DND-41 (cell line): ENCODE measurements at regions not wholly inside any gene's neighbourhood (a gene's known extent, or its start where the extent isn't known, plus 50 kb on each side); places are given as distances from the start of the nearest gene placed in this dataset.

Source experiments
- ATAC-seq: fragments of 200-7000 bp; cut with Tn5 transposase; 3 replicates; pipeline ENCODE4 v1.9.1; 2021; ENCODE audit warnings: low read depth; ENCODE audit not compliant: insufficient read depth
- DNase-seq: peaks from one replicate; pipeline ENCODE4 v3.0.0-alpha.2; 2020
- H2AFZ ChIP-seq: 2 replicates; pipeline ENCODE4 v1.6.0; 2012; ENCODE audit warnings: low read depth, low read length
- H3K27ac ChIP-seq: 2 replicates; pipeline ENCODE4 v1.5.1; 2012; ENCODE audit warnings: low read length, inconsistent platforms
- H3K27me3 ChIP-seq: fragments of 200-600 bp; sonication (generic); 2 replicates; pipeline ENCODE4 v1.6.0; 2012; ENCODE audit warnings: low read length, mild to moderate bottlenecking, inconsistent platforms; ENCODE audit not compliant: insufficient read depth, poor library complexity
- H3K36me3 ChIP-seq: 2 replicates; pipeline ENCODE4 v1.5.1; 2012; ENCODE audit warnings: low read length, inconsistent platforms; ENCODE audit not compliant: insufficient read depth
- H3K4me1 ChIP-seq: 2 replicates; pipeline ENCODE4 v1.5.1; 2012; ENCODE audit warnings: mild to moderate bottlenecking, low read length; ENCODE audit not compliant: insufficient read depth
- H3K4me2 ChIP-seq: 2 replicates; pipeline ENCODE4 v1.6.0; 2012; ENCODE audit warnings: mild to moderate bottlenecking, moderate library complexity, low read length, inconsistent platforms; ENCODE audit not compliant: insufficient read depth
- H3K4me3 ChIP-seq, 2 experiments: fragments of 200-600 bp in 1 of 2; shearing (Covaris generic) in 1 of 2; 2 replicates each; pipeline ENCODE4 v1.5.1; 2012 to 2016; ENCODE audit warnings: inconsistent platforms in 2 of 2, low read length in 2 of 2, mild to moderate bottlenecking in 2 of 2, low read depth in 1 of 2, moderate library complexity in 1 of 2
- H3K79me2 ChIP-seq: 2 replicates; pipeline ENCODE4 v1.6.0; 2012; ENCODE audit warnings: low read length, inconsistent platforms; ENCODE audit not compliant: insufficient read depth
- H3K9ac ChIP-seq: 2 replicates; pipeline ENCODE4 v1.6.0; 2012; ENCODE audit warnings: low read depth, mild to moderate bottlenecking, inconsistent platforms, low read length, moderate library complexity
- H3K9me3 ChIP-seq: 2 replicates; pipeline ENCODE4 v1.5.1; 2012; ENCODE audit warnings: low read length, moderate library complexity, mild to moderate bottlenecking, inconsistent platforms; ENCODE audit not compliant: insufficient read depth, severe bottlenecking
- H4K20me1 ChIP-seq: 2 replicates; pipeline ENCODE4 v1.6.0; 2012; ENCODE audit warnings: low read length; ENCODE audit not compliant: insufficient read depth
- CTCF ChIP-seq: IDR thresholded peaks from 2 replicates; pipeline ENCODE4 v1.5.1; 2012; ENCODE audit warnings: borderline replicate concordance, low read length, moderate library complexity, mild to moderate bottlenecking; ENCODE audit not compliant: poor library complexity, severe bottlenecking; ENCODE audit errors: extremely low read depth
- EZH2 ChIP-seq: IDR thresholded peaks from 3 replicates; pipeline ENCODE4 v1.6.1; 2012; ENCODE audit warnings: borderline replicate concordance, low read depth, mild to moderate bottlenecking, moderate library complexity, low read length, inconsistent platforms; ENCODE audit not compliant: severe bottlenecking

- ATAC-seq (no peak), DNase-seq (no peak)
- Histone ChIP-seq H4K20me1 (no peaks in the 10 kb centered on the region), H3K9me3 (no peaks in the 10 kb centered on the region), H3K27ac (no peak overlapping the region), H3K36me3 (no peaks in the 10 kb centered on the region), H3K4me1 (no peaks in the 10 kb centered on the region), H3K9ac (no peak overlapping the region), H3K4me3 (no peak overlapping the region), H3K4me2 (no peak overlapping the region), H3K27me3 (peaks cover 2% of the 10 kb centered on the region), H3K79me2 (no peaks in the 10 kb centered on the region), H2AFZ (no peak overlapping the region)
- TF ChIP-seq EZH2 (no peak), CTCF (no peak)
These were observed 118.0 kb downstream of the TBX5 start for GRCh38 chr12:114287821-114288525.

DNA sequence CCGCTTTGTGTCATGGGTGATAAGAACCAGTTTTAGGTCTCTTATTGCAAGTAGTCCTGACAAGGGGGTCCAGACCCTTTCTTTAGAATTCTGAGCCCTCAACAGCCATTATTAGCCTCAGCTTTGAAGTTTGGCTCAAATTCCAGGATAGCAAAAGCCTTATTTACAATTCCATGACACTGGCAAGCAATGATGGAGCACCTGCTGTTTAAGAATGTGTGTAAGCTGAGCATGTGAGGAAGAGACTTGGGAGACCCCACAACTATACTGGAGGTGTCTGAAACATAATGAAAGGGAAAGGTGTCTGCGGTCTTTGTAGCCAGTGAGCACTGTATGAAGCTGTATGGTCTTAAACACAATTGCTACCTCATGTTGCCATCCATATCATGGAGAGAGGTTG is 119.8 kb downstream of the TBX5 start:
- Histone ChIP-seq H3K27ac (no peak overlapping the region), H3K27me3 (peaks cover 2% of the 10 kb centered on the region), H3K9me3 (no peaks in the 10 kb centered on the region), H3K4me3 (no peak overlapping the region), H3K36me3 (no peaks in the 10 kb centered on the region), H3K79me2 (no peaks in the 10 kb centered on the region), H3K4me2 (no peak overlapping the region), H3K9ac (no peak overlapping the region), H2AFZ (no peak overlapping the region), H3K4me1 (no peaks in the 10 kb centered on the region), H4K20me1 (no peaks in the 10 kb centered on the region)
- no peak for TF ChIP-seq EZH2
- no peak for TF ChIP-seq CTCF
- DNase-seq (no peak), ATAC-seq (no peak)

DNA sequence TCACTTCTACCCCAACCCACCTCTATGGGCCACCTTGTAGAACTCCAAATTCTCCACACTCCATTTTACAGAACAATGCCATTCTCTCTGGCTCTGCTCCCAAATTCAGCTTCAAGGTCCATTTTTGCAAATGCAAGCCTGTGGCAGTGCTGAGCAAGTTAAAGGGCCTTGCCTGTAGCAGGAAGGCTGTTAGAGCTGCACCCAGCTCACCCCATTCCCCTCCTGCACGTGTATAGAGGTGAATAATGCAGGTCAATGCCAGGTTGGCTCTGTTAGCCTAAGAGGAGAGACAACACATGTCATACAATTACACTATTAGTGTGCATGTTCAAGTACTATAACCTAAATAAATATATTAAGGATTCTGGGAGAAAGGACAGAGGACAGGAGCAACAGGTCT is 120.4 kb downstream of the TBX5 start:
- no peaks in the 10 kb centered on the region for H3K36me3 ChIP-seq
- no peaks in the 10 kb centered on the region for H4K20me1 ChIP-seq
- no peak overlapping the region for H3K9ac ChIP-seq
- no peak overlapping the region for H2AFZ ChIP-seq
- ATAC-seq (no peak), DNase-seq (no peak)
- H3K4me3 ChIP-seq, result no peak overlapping the region
- no peaks in the 10 kb centered on the region for H3K4me1 ChIP-seq
- no peaks in the 10 kb centered on the region for H3K9me3 ChIP-seq
- no peak for TF ChIP-seq EZH2
- no peak for TF ChIP-seq CTCF
- no peak overlapping the region for H3K27ac ChIP-seq
- peaks cover 2% of the 10 kb centered on the region for H3K27me3 ChIP-seq
- H3K4me2 ChIP-seq, result no peak overlapping the region
- no peaks in the 10 kb centered on the region for H3K79me2 ChIP-seq
